Kidney epithelial cell (primary cell): ENCODE measurements at regions not wholly inside any gene's neighbourhood (a gene's known extent, or its start where the extent isn't known, plus 50 kb on each side); places are given as distances from the start of the nearest gene placed in this dataset.
"Not testable (repeated sequence)": the region's sequence is repeated elsewhere in the genome, so short reads cannot be mapped to it uniquely, and the experiment has no call there.

Experiments used
- DNase-seq: peaks from one replicate; pipeline ENCODE4 v3.0.0-alpha.2; 2010; ENCODE audit warnings: low read depth
- H3K27me3 ChIP-seq: 2 replicates; pipeline ENCODE4 v1.6.0; 2011; ENCODE audit warnings: low read length; ENCODE audit not compliant: control insufficient read depth, insufficient read depth
- H3K36me3 ChIP-seq: 2 replicates; pipeline ENCODE4 v1.5.1; 2011; ENCODE audit warnings: low read length; ENCODE audit not compliant: control insufficient read depth, insufficient read depth
- H3K4me3 ChIP-seq: 2 replicates; pipeline ENCODE4 v1.5.1; 2011; ENCODE audit warnings: low read depth, mild to moderate bottlenecking, control low read depth, low read length
- TF ChIP-seq, protein P1 (sequence below): IDR thresholded peaks from 2 replicates; pipeline ENCODE4 v1.5.1; 2011; ENCODE audit warnings: mild to moderate bottlenecking, moderate library complexity, low read length, control low read depth, inconsistent platforms; ENCODE audit not compliant: insufficient read depth, poor library complexity, severe bottlenecking

DNA sequence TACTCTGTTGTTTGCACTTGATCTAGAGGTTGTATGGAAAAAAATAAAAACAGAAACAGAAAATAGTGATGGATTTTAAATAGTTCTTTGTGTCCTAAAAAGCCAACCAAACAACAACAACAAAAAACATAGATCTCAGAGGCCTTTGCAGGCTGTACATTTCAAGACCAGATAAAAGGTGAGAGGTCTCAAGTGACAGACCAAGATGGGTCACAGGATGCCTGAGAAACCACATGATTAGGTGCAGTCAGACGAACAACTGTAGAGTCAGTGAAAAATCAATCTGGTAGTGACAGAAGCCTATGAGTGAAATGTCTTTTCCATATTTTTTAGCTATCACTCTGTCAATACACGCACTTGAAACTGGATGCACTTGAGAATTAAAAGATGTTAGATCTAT lies 193.5 kb upstream of the SAMSN1 start:
- DNase-seq = no peak
- TF ChIP-seq, protein P1, sequence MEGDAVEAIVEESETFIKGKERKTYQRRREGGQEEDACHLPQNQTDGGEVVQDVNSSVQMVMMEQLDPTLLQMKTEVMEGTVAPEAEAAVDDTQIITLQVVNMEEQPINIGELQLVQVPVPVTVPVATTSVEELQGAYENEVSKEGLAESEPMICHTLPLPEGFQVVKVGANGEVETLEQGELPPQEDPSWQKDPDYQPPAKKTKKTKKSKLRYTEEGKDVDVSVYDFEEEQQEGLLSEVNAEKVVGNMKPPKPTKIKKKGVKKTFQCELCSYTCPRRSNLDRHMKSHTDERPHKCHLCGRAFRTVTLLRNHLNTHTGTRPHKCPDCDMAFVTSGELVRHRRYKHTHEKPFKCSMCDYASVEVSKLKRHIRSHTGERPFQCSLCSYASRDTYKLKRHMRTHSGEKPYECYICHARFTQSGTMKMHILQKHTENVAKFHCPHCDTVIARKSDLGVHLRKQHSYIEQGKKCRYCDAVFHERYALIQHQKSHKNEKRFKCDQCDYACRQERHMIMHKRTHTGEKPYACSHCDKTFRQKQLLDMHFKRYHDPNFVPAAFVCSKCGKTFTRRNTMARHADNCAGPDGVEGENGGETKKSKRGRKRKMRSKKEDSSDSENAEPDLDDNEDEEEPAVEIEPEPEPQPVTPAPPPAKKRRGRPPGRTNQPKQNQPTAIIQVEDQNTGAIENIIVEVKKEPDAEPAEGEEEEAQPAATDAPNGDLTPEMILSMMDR = no peak
- no peak overlapping the region for H3K4me3 ChIP-seq
- no peaks in the 10 kb centered on the region for H3K27me3 ChIP-seq
- H3K36me3 ChIP-seq = no peaks in the 10 kb centered on the region

- H3K36me3 ChIP-seq, H3K4me3 ChIP-seq, H3K27me3 ChIP-seq, DNase-seq: not testable (repeated sequence)
Observed at GRCh38 chr21:14738576-14738975, 192.5 kb upstream of the SAMSN1 start.

GRCh38 chr21:14737922-14738321 lies 191.8 kb upstream of the SAMSN1 start:
- H3K4me3 ChIP-seq = no peak overlapping the region
- peak; percentile 1 for DNase-seq
- TF ChIP-seq, protein P1 = peak; percentile 72
- no peaks in the 10 kb centered on the region for H3K27me3 ChIP-seq
- no peaks in the 10 kb centered on the region for H3K36me3 ChIP-seq

GRCh38 chr21:14737284-14737691 lies 191.2 kb upstream of the SAMSN1 start:
- H3K27me3 ChIP-seq = no peaks in the 10 kb centered on the region
- no peak for DNase-seq
- TF ChIP-seq, protein P1 = no peak
- no peak overlapping the region for H3K4me3 ChIP-seq
- H3K36me3 ChIP-seq = no peaks in the 10 kb centered on the region

GRCh38 chr21:14736672-14737071 lies 190.6 kb upstream of the SAMSN1 start:
- Histone ChIP-seq H3K36me3 (no peaks in the 10 kb centered on the region), H3K27me3 (no peaks in the 10 kb centered on the region), H3K4me3 (no peak overlapping the region)
- TF ChIP-seq, protein P1 = no peak
- no peak for DNase-seq

- H3K36me3 ChIP-seq = no peaks in the 10 kb centered on the region
- TF ChIP-seq, protein P1 = no peak
- DNase-seq = no peak
- H3K4me3 ChIP-seq = no peak overlapping the region
- H3K27me3 ChIP-seq = no peaks in the 10 kb centered on the region
Observed at GRCh38 chr21:14736162-14736561, 190.0 kb upstream of the SAMSN1 start.
